Natural killer cell treated with Interleukin-12 subunit alpha and Interleukin-12 subunit beta and Interleukin-15 and Interleukin-18, amount 100 ng/mL, for 72 hours (primary cell): ENCODE measurements at regions not wholly inside any gene's neighbourhood (a gene's known extent, or its start where the extent isn't known, plus 50 kb on each side); places are given as distances from the start of the nearest gene placed in this dataset.

Experiments used
- ATAC-seq, 2 donors: fragments of 150-1000 bp; cut with Tn5 transposase in 1 of 2; sonication (Bioruptor Pico), chemical (Tn5 transposase) in 1 of 2; 2 replicates each; pipeline ENCODE4 v1.10.0; 2021
- DNase-seq: peaks from one replicate; pipeline ENCODE4 v3.0.0; 2022; ENCODE audit warnings: low spot score
- H3K27ac Mint-ChIP-seq, 2 donors: 1 replicate in 1 of 2; 2 replicates in 1 of 2; pipeline ENCODE4 v1.8.0; 2022; ENCODE audit warnings: mixed read lengths in 2 of 2, mild to moderate bottlenecking in 1 of 2, moderate library complexity in 1 of 2
- H3K27me3 Mint-ChIP-seq, 2 donors: 1 replicate in 1 of 2; 2 replicates in 1 of 2; pipeline ENCODE4 v1.8.0; 2022; ENCODE audit warnings: mixed read lengths in 2 of 2
- H3K36me3 Mint-ChIP-seq: one replicate; pipeline ENCODE4 v1.8.0; 2022; ENCODE audit warnings: mixed read lengths
- H3K4me1 Mint-ChIP-seq, 2 donors: 1 replicate in 1 of 2; 2 replicates in 1 of 2; pipeline ENCODE4 v1.8.0; 2022; ENCODE audit warnings: low read depth in 2 of 2, mixed read lengths in 2 of 2, mild to moderate bottlenecking in 1 of 2
- H3K4me3 Mint-ChIP-seq: one replicate; pipeline ENCODE4 v1.8.0; 2022; ENCODE audit warnings: mixed read lengths
- H3K9me3 Mint-ChIP-seq: 2 replicates; pipeline ENCODE4 v1.8.0; 2022; ENCODE audit warnings: mixed read lengths

GRCh38 chr12:61754214-61754613 is 506.0 kb upstream of the USP15 start:
- Mint-ChIP-seq H3K27ac (no peak overlapping the region), H3K9me3 (peaks cover 3% of the 10 kb centered on the region), H3K27me3 (no peaks in the 10 kb centered on the region), H3K36me3 (no peaks in the 10 kb centered on the region), H3K4me1 (no peaks in the 10 kb centered on the region), H3K4me3 (no peak overlapping the region)
- DNase-seq: no peak
- no peak for ATAC-seq

- no peaks in the 10 kb centered on the region for H3K36me3 Mint-ChIP-seq
- ATAC-seq (no peak), DNase-seq (no peak)
- no peak overlapping the region for H3K27ac Mint-ChIP-seq
- no peaks in the 10 kb centered on the region for H3K27me3 Mint-ChIP-seq
- no peaks in the 10 kb centered on the region for H3K4me1 Mint-ChIP-seq
- no peak overlapping the region for H3K4me3 Mint-ChIP-seq
- H3K9me3 Mint-ChIP-seq: peaks cover 3% of the 10 kb centered on the region
Measured at GRCh38 chr12:61757831-61758505, 502.2 kb upstream of the USP15 start.

DNA sequence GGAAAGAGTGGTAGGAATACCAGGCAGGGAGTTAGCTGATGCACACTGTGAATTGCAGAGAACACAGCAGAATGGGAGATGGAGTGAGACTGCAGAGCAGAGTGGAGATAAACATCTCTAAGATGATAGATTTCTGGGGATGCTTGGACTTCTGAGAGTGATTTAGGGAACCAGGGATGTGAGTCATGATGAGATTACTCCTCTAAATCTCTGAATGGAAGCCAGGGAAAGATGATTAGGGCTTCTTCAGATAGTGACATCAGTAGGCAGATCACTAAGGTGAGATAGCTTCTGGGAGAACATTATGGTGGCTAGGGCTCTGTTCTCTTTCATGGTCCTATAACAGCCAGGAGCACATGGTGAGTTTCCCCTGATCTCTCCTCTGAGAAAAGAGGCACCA is 501.5 kb upstream of the USP15 start:
- H3K27ac Mint-ChIP-seq: no peak overlapping the region
- no peaks in the 10 kb centered on the region for H3K36me3 Mint-ChIP-seq
- ATAC-seq (no peak), DNase-seq (no peak)
- peaks cover 6% of the 10 kb centered on the region for H3K9me3 Mint-ChIP-seq
- H3K4me3 Mint-ChIP-seq: no peak overlapping the region
- H3K27me3 Mint-ChIP-seq: no peaks in the 10 kb centered on the region
- no peaks in the 10 kb centered on the region for H3K4me1 Mint-ChIP-seq

DNA sequence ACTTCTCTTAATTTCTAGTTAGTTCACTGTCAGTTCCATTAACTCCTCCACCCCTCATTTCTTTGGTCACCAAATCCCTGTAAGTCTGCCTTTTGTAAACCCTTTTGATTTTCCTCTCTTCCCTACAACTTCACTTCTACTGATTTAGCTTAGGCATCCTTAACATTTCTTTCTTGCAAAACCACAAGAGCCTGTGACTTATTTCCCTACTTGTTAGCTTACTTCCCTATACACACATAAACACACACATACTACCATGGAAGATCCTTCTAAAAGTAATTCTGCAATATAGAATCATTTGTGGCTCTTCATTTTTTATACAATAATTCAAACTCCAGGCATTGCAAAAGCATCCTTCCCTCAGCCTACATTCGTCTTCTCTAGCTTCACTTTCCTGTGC is 494.3 kb upstream of the USP15 start:
- H3K27ac Mint-ChIP-seq: no peak overlapping the region
- no peak for DNase-seq

DNA sequence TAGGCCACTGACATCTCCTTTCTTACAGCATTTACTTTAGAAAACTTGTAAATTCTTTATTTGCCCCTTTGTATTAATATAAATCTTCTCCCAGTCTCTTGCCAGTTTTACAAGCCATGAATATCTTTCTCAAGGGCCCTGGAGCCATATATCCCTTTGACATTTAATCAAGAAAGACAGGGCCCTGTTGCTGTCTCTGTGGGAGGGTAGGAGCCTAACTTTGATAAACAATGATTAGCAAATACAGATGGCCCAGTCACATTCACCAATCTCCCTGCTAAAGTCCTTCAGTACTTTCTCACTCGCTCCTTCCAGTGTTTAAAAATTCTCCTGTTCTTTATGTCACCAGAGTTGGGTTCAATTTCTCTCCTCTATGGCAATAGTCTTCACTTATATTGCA is 479.8 kb upstream of the USP15 start:
- Mint-ChIP-seq H3K36me3 (peaks cover under 1% of the 10 kb centered on the region), H3K4me3 (no peak overlapping the region), H3K27me3 (no peaks in the 10 kb centered on the region), H3K27ac (no peak overlapping the region), H3K9me3 (peaks cover 15% of the 10 kb centered on the region), H3K4me1 (no peaks in the 10 kb centered on the region)
- ATAC-seq (no peak), DNase-seq (no peak)

More for the DNA sequence above, 494.3 kb upstream of the USP15 start:
- Mint-ChIP-seq H3K9me3 (peaks cover 18% of the 10 kb centered on the region), H3K36me3 (peaks cover 3% of the 10 kb centered on the region), H3K27me3 (no peaks in the 10 kb centered on the region), H3K4me3 (no peak overlapping the region), H3K4me1 (no peaks in the 10 kb centered on the region)
- no peak for ATAC-seq

GRCh38 chr12:61781021-61781581 is 479.1 kb upstream of the USP15 start:
- Mint-ChIP-seq H3K4me1 (no peaks in the 10 kb centered on the region), H3K9me3 (peaks cover 19% of the 10 kb centered on the region), H3K27ac (no peak overlapping the region), H3K4me3 (no peak overlapping the region), H3K27me3 (no peaks in the 10 kb centered on the region), H3K36me3 (peaks cover 7% of the 10 kb centered on the region)
- DNase-seq (no peak), ATAC-seq (no peak)

DNA sequence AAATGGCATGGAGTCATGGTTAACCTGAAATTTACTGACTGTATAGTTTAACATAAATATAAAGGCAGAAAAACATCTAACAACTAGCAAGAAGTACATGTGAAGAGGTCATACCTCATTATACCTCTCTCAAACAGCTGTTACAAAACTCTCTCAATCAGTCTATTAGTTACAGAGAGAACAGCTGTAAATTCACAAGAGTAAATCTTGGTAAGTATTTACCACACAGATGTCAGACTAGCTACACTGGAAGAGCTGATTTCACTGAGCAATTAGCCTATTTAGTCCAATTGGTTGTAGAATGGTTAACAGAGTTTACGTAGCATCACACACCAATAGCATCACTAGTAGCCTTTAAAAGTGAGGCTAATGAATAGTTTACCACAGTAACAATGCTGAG is 463.4 kb upstream of the USP15 start:
- Mint-ChIP-seq H3K27me3 (no peaks in the 10 kb centered on the region), H3K9me3 (peaks cover 11% of the 10 kb centered on the region), H3K4me1 (no peaks in the 10 kb centered on the region), H3K36me3 (peaks cover 4% of the 10 kb centered on the region), H3K4me3 (no peak overlapping the region), H3K27ac (no peak overlapping the region)
- no peak for ATAC-seq
- DNase-seq: no peak

DNA sequence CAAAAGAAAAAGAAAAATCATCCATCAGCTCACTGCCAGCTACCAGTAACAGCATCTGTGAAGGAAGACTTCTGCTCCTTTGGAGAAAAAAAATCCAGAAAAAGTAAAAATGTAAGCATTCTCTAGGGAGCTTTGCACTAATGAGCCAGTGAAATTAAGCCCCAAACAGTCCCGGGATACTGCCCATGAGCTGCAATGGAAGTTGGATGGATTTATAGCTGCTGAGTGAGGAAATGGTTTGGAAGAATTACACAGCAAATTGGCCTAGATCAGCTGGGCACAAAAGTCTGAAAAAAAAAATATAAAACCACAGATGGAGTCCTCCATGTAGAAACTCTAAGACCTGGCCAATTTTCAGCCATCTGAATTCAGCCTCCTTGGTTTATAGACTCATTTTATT is 462.9 kb upstream of the USP15 start:
- peaks cover 4% of the 10 kb centered on the region for H3K36me3 Mint-ChIP-seq
- no peak for ATAC-seq

GRCh38 chr12:61798778-61799177 is 461.4 kb upstream of the USP15 start:
- Mint-ChIP-seq H3K36me3 (peaks cover 4% of the 10 kb centered on the region), H3K9me3 (peaks cover 12% of the 10 kb centered on the region), H3K27ac (no peak overlapping the region), H3K4me3 (no peak overlapping the region), H3K4me1 (no peaks in the 10 kb centered on the region), H3K27me3 (no peaks in the 10 kb centered on the region)
- no peak for ATAC-seq
- no peak for DNase-seq

More for the DNA sequence above, 462.9 kb upstream of the USP15 start:
- H3K27ac Mint-ChIP-seq: no peak overlapping the region
- DNase-seq: no peak
- H3K4me1 Mint-ChIP-seq: no peaks in the 10 kb centered on the region
- H3K9me3 Mint-ChIP-seq: peaks cover 9% of the 10 kb centered on the region
- no peaks in the 10 kb centered on the region for H3K27me3 Mint-ChIP-seq
- H3K4me3 Mint-ChIP-seq: no peak overlapping the region

- Mint-ChIP-seq H3K27ac (no peak overlapping the region), H3K27me3 (no peaks in the 10 kb centered on the region), H3K36me3 (peaks cover 8% of the 10 kb centered on the region), H3K9me3 (peaks cover 26% of the 10 kb centered on the region), H3K4me3 (no peak overlapping the region), H3K4me1 (no peaks in the 10 kb centered on the region)
- ATAC-seq: no peak
- no peak for DNase-seq
Measured at GRCh38 chr12:61804301-61804700, 455.9 kb upstream of the USP15 start.

GRCh38 chr12:61808856-61809255 is 451.3 kb upstream of the USP15 start:
- DNase-seq: no peak
- no peak overlapping the region for H3K27ac Mint-ChIP-seq
- no peaks in the 10 kb centered on the region for H3K4me1 Mint-ChIP-seq
- H3K4me3 Mint-ChIP-seq: no peak overlapping the region
- H3K36me3 Mint-ChIP-seq: peaks cover 9% of the 10 kb centered on the region
- no peaks in the 10 kb centered on the region for H3K27me3 Mint-ChIP-seq
- peaks cover 15% of the 10 kb centered on the region for H3K9me3 Mint-ChIP-seq
- ATAC-seq: no peak

DNA sequence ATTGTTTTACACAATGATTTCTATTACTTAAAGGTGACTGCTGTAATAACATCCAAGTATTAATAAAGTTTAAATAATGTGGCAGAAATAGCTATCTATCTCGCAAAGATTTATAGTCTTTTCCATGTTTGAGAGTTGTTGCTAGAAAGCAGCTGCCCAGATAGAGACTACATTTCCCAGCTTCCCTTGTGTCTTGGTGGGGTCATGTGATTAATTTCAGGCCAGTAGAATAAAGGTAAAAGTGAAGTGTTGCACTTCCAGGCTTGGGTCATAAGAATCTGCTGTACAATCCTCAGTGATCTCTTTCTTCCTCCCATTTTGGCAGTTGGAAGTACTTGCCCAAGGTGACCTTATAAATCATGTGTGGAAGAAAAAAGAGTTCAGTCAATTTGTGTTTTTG is 449.7 kb upstream of the USP15 start:
- Mint-ChIP-seq H3K4me3 (no peak overlapping the region), H3K27ac (no peak overlapping the region), H3K36me3 (peaks cover 14% of the 10 kb centered on the region), H3K27me3 (no peaks in the 10 kb centered on the region), H3K4me1 (no peaks in the 10 kb centered on the region), H3K9me3 (peaks cover 20% of the 10 kb centered on the region)
- ATAC-seq: no peak
- DNase-seq: no peak

GRCh38 chr12:61821381-61821780 is 438.8 kb upstream of the USP15 start:
- no peak for ATAC-seq
- no peaks in the 10 kb centered on the region for H3K27me3 Mint-ChIP-seq
- no peak overlapping the region for H3K27ac Mint-ChIP-seq
- no peaks in the 10 kb centered on the region for H3K4me1 Mint-ChIP-seq
- H3K9me3 Mint-ChIP-seq: peaks cover 10% of the 10 kb centered on the region
- H3K36me3 Mint-ChIP-seq: no peaks in the 10 kb centered on the region
- no peak overlapping the region for H3K4me3 Mint-ChIP-seq
- DNase-seq: no peak

- DNase-seq: no peak
Measured at GRCh38 chr12:61823102-61823501, 437.1 kb upstream of the USP15 start.

DNA sequence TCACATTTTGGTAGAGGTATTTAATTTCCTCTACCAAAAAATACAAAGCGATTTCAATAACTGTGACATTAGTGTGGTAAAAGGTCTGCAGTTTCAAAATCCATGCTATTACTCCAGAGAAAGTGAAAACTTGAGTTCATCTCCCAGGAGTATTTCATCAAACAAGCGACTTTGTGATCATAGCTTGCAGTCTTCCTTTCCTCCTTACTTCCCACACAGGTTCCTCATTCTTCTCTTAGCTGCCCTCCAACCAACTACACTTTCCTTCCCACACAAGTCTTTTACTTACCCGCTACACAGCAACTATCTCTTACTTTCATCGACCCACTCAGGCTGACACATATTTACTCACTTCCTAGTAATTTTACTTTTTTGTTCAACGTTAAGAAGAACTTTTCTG is 413.4 kb upstream of the USP15 start:
- H3K27me3 Mint-ChIP-seq: no peaks in the 10 kb centered on the region
- no peaks in the 10 kb centered on the region for H3K4me1 Mint-ChIP-seq
- no peaks in the 10 kb centered on the region for H3K36me3 Mint-ChIP-seq
- no peak for DNase-seq
- H3K4me3 Mint-ChIP-seq: no peak overlapping the region
- peaks cover 4% of the 10 kb centered on the region for H3K9me3 Mint-ChIP-seq
- ATAC-seq: no peak
- H3K27ac Mint-ChIP-seq: no peak overlapping the region

More at GRCh38 chr12:61823102-61823501, 437.1 kb upstream of the USP15 start:
- no peak for ATAC-seq
- no peak overlapping the region for H3K4me3 Mint-ChIP-seq
- no peaks in the 10 kb centered on the region for H3K27me3 Mint-ChIP-seq
- no peaks in the 10 kb centered on the region for H3K36me3 Mint-ChIP-seq
- H3K9me3 Mint-ChIP-seq: peaks cover 6% of the 10 kb centered on the region
- H3K27ac Mint-ChIP-seq: no peak overlapping the region
- H3K4me1 Mint-ChIP-seq: no peaks in the 10 kb centered on the region
